Omental fat pad (tissue), 3 donors: ENCODE measurements at regions not wholly inside any gene's neighbourhood (a gene's known extent, or its start where the extent isn't known, plus 50 kb on each side); places are given as distances from the start of the nearest gene placed in this dataset.

Experiments
- ATAC-seq: fragments of 150-250 bp; one replicate; pipeline ENCODE4 v1.9.1; 2016; ENCODE audit warnings: mild to moderate bottlenecking, moderate library complexity; ENCODE audit not compliant: low FRiP score
- DNase-seq: peaks from one replicate; pipeline ENCODE4 v3.0.0-alpha.2; 2019; ENCODE audit warnings: low spot score
- CTCF ChIP-seq, 3 donors: fragments of 450-650 bp; IDR thresholded peaks; one replicate each; pipeline ENCODE4 v1.5.1; 2016 to 2017; ENCODE audit warnings: antibody characterized with exemption in 3 of 3, mild to moderate bottlenecking in 3 of 3, moderate library complexity in 2 of 3

- no peak for ATAC-seq
- no peak for TF ChIP-seq CTCF (IDR thresholded peaks at IDR 0.05)
- no peak for DNase-seq
Observed at GRCh38 chr13:97100821-97101220, 106.5 kb upstream of the OXGR1 start.

GRCh38 chr13:97101912-97102708, 107.8 kb upstream of the OXGR1 start:
- DNase-seq (no peak), ATAC-seq (no peak)
- no peak for TF ChIP-seq CTCF (IDR thresholded peaks at IDR 0.05)

GRCh38 chr13:97106323-97106722, 112.0 kb upstream of the OXGR1 start:
- DNase-seq (no peak), ATAC-seq (no peak)

GRCh38 chr13:97107815-97108529, 113.7 kb upstream of the OXGR1 start:
- ATAC-seq (no peak), DNase-seq (no peak)
- no peak for TF ChIP-seq CTCF (IDR thresholded peaks at IDR 0.05)

More at GRCh38 chr13:97106323-97106722, 112.0 kb upstream of the OXGR1 start:
- TF ChIP-seq CTCF (IDR thresholded peaks at IDR 0.05), result no peak

GRCh38 chr13:97108530-97108900, 113.6 kb upstream of the MBNL2 start:
- ATAC-seq, result no peak
- no peak for DNase-seq
- TF ChIP-seq CTCF (IDR thresholded peaks at IDR 0.05), result no peak

- no peak for TF ChIP-seq CTCF (IDR thresholded peaks at IDR 0.05)
- DNase-seq (no peak), ATAC-seq (no peak)
Observed at GRCh38 chr13:97109256-97109655, 112.9 kb upstream of the MBNL2 start.
